NOMO-1 (cell line): ENCODE measurements at regions not wholly inside any gene's neighbourhood (a gene's known extent, or its start where the extent isn't known, plus 50 kb on each side); places are given as distances from the start of the nearest gene placed in this dataset.

ENCODE experiments used
- DNase-seq, 2 experiments: peaks; one replicate each; lab custom pipeline; 2025; ENCODE audit not compliant: unreplicated experiment in 2 of 2; lab: John Stamatoyannopoulos, UW

- no peak for DNase-seq
Measured at GRCh38 chr5:100479079-100479688, 56.0 kb upstream of the FAM174A start.

GRCh38 chr5:100472091-100472490 is 63.1 kb upstream of the FAM174A start:
- peak in 1 of 2 experiments; percentile 29 for DNase-seq

GRCh38 chr5:100469767-100470166 is 65.4 kb upstream of the FAM174A start:
- DNase-seq, result peak; percentile 82 to 93

GRCh38 chr5:100464418-100464817 is 70.8 kb upstream of the FAM174A start:
- no peak for DNase-seq

GRCh38 chr5:100456615-100457014 is 78.6 kb upstream of the FAM174A start:
- DNase-seq, result no peak

GRCh38 chr5:100452126-100452525 is 83.0 kb upstream of the FAM174A start:
- no peak for DNase-seq

- DNase-seq, result no peak
Measured at GRCh38 chr5:100448111-100448528, 87.1 kb upstream of the FAM174A start.

GRCh38 chr5:100446879-100447430 is 88.2 kb upstream of the FAM174A start:
- no peak for DNase-seq

- DNase-seq, result no peak
Measured at GRCh38 chr5:100444961-100445360, 90.2 kb upstream of the FAM174A start.

GRCh38 chr5:100434815-100435214 is 100.4 kb upstream of the FAM174A start:
- DNase-seq, result peak; percentile 24 to 49

GRCh38 chr5:100432741-100433140 is 102.4 kb upstream of the FAM174A start:
- no peak for DNase-seq

- peak; percentile 18 to 30 for DNase-seq
Measured at GRCh38 chr5:100430268-100431195, 104.6 kb upstream of the FAM174A start.

- no peak for DNase-seq
Measured at GRCh38 chr5:100424787-100425186, 110.4 kb upstream of the FAM174A start.

- DNase-seq, result no peak
Measured at GRCh38 chr5:100424017-100424416, 111.2 kb upstream of the FAM174A start.

- no peak for DNase-seq
Measured at GRCh38 chr5:100423330-100423729, 111.8 kb upstream of the FAM174A start.

- DNase-seq, result no peak
Measured at GRCh38 chr5:100421360-100421759, 113.8 kb upstream of the FAM174A start.

- DNase-seq, result no peak
Measured at GRCh38 chr5:100418231-100418630, 116.9 kb upstream of the FAM174A start.

- no peak for DNase-seq
Measured at GRCh38 chr5:100409660-100410151, 125.5 kb upstream of the FAM174A start.

- DNase-seq, result no peak
Measured at GRCh38 chr5:100407053-100407452, 128.1 kb upstream of the FAM174A start.

GRCh38 chr5:100406640-100407039 is 128.5 kb upstream of the FAM174A start:
- DNase-seq, result no peak

- no peak for DNase-seq
Measured at GRCh38 chr5:100402071-100402470, 133.1 kb upstream of the FAM174A start.

GRCh38 chr5:100401149-100401548 is 134.0 kb upstream of the FAM174A start:
- no peak for DNase-seq
